SK-N-SH treated with all-trans-retinoic acid at 6 μM for 48 hours (cell line): ENCODE measurements at regions not wholly inside any gene's neighbourhood (a gene's known extent, or its start where the extent isn't known, plus 50 kb on each side); places are given as distances from the start of the nearest gene placed in this dataset.

Experiments
- ATAC-seq: fragments of 200-7000 bp; cut with Tn5 transposase; 3 replicates; pipeline ENCODE4 v1.9.1; 2020; ENCODE audit warnings: mild to moderate bottlenecking, moderate library complexity
- ARNTL ChIP-seq: fragments of 450-650 bp; formaldehyde crosslinking; IDR thresholded peaks from 2 replicates; pipeline ENCODE4 v1.5.0; 2020; ENCODE audit warnings: low read depth, mild to moderate bottlenecking, moderate library complexity, borderline replicate concordance
- BACH2 ChIP-seq: fragments of 250-450 bp; sonication (Bioruptor Pico); IDR thresholded peaks from 2 replicates; pipeline ENCODE4 v1.9.0; 2021; ENCODE audit warnings: mild to moderate bottlenecking, borderline replicate concordance
- CREB5 ChIP-seq: fragments of 250-450 bp; sonication (Bioruptor Pico); IDR thresholded peaks from 2 replicates; pipeline ENCODE4 v1.5.1; 2020; ENCODE audit warnings: low read depth, mild to moderate bottlenecking, moderate library complexity
- CSDC2 ChIP-seq: fragments of 250-450 bp; sonication (Bioruptor Pico); IDR thresholded peaks from 2 replicates; pipeline ENCODE4 v1.5.0; 2020; ENCODE audit warnings: mild to moderate bottlenecking, moderate library complexity
- ESRRG ChIP-seq: fragments of 250-450 bp; sonication (Bioruptor Pico); IDR thresholded peaks from 2 replicates; pipeline ENCODE4 v1.6.1; 2021; ENCODE audit warnings: mild to moderate bottlenecking
- GLIS3 ChIP-seq: fragments of 250-450 bp; sonication (Bioruptor Pico); IDR thresholded peaks from 2 replicates; pipeline ENCODE4 v1.5.0; 2020; ENCODE audit warnings: mild to moderate bottlenecking, moderate library complexity
- POU6F1 ChIP-seq: fragments of 250-450 bp; sonication (Bioruptor Pico); IDR thresholded peaks from 2 replicates; pipeline ENCODE4 v1.8.0; 2021; ENCODE audit warnings: low read depth, mild to moderate bottlenecking, moderate library complexity, borderline replicate concordance
- PPARA ChIP-seq: fragments of 250-450 bp; sonication (Bioruptor Pico); IDR thresholded peaks from 2 replicates; pipeline ENCODE4 v1.5.0; 2020; ENCODE audit warnings: mild to moderate bottlenecking, borderline replicate concordance
- RARB ChIP-seq: fragments of 250-450 bp; sonication (Bioruptor Pico); IDR thresholded peaks from 2 replicates; pipeline ENCODE4 v1.8.0; 2021; ENCODE audit warnings: mild to moderate bottlenecking, moderate library complexity
- SNAI2 ChIP-seq: fragments of 250-450 bp; sonication (Bioruptor Pico); IDR thresholded peaks from 2 replicates; pipeline ENCODE4 v1.5.0; 2020; ENCODE audit warnings: mild to moderate bottlenecking, moderate library complexity
- TCF4 ChIP-seq: fragments of 250-450 bp; sonication (Bioruptor Pico); IDR thresholded peaks from 2 replicates; pipeline ENCODE4 v1.8.0; 2021; ENCODE audit warnings: mild to moderate bottlenecking, moderate library complexity, borderline replicate concordance
- TOX ChIP-seq: fragments of 250-450 bp; sonication (Bioruptor Pico); IDR thresholded peaks from 2 replicates; pipeline ENCODE4 v1.8.0; 2021; ENCODE audit warnings: mild to moderate bottlenecking, moderate library complexity, borderline replicate concordance
- ZFP3 ChIP-seq: fragments of 250-450 bp; sonication (Bioruptor Pico); IDR thresholded peaks from 2 replicates; pipeline ENCODE4 v1.5.0; 2020; ENCODE audit warnings: mild to moderate bottlenecking, moderate library complexity
- ZFP30 ChIP-seq: fragments of 450-650 bp; formaldehyde crosslinking; IDR thresholded peaks from 2 replicates; pipeline ENCODE4 v1.5.0; 2022; ENCODE audit warnings: mild to moderate bottlenecking, moderate library complexity
- ZNF565 ChIP-seq: fragments of 450-650 bp; formaldehyde crosslinking; conservative IDR thresholded peaks from 2 replicates; pipeline ENCODE4 v1.5.0; 2020; ENCODE audit warnings: low read depth, mild to moderate bottlenecking, moderate library complexity
- ZNF70 ChIP-seq: fragments of 450-650 bp; formaldehyde crosslinking; IDR thresholded peaks from 2 replicates; pipeline ENCODE4 v1.5.0; 2020; ENCODE audit warnings: mild to moderate bottlenecking, moderate library complexity
- ZNF8 ChIP-seq: fragments of 450-650 bp; formaldehyde crosslinking; IDR thresholded peaks from 2 replicates; pipeline ENCODE4 v1.5.0; 2020; ENCODE audit warnings: mild to moderate bottlenecking, moderate library complexity
- TF ChIP-seq, protein P1 (sequence below): fragments of 250-450 bp; sonication (Bioruptor Pico); IDR thresholded peaks from 2 replicates; pipeline ENCODE4 v1.5.1; 2021; ENCODE audit warnings: mild to moderate bottlenecking, moderate library complexity
- TF ChIP-seq, protein P2 (sequence below): fragments of 250-450 bp; sonication (Bioruptor Pico); IDR thresholded peaks from 2 replicates; pipeline ENCODE4 v1.8.0; 2020; ENCODE audit warnings: mild to moderate bottlenecking, moderate library complexity, borderline replicate concordance
- TF ChIP-seq, protein P3 (sequence below): fragments of 250-450 bp; sonication (Bioruptor Pico); IDR thresholded peaks from 2 replicates; pipeline ENCODE4 v1.5.0; 2020; ENCODE audit warnings: mild to moderate bottlenecking, moderate library complexity

DNA sequence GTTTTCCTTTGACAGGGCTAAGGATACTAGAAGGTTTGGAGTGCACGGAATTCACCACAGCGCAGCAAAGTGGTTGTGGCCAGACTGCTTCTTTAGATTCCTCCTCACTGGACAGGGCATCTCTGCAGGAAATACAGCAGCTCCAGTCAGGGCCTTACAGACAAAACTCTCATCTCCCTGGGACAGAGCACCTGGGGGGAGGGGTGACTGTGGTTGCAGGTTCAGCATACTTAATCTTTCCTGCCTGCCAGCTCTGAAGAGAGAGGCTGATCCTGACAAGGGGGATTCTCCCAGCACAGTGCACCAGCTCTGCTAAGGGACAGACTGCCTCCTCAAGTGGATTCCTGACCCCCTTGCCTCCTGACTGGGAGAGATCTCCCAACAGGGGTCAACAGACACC lies 1257.9 kb downstream of the NXPH1 start:
- TF ChIP-seq PPARA (CRISPR knock-in tag) (no peak), GLIS3 (CRISPR knock-in tag) (no peak), ZNF8 (CRISPR knock-in tag) (no peak), ARNTL (CRISPR knock-in tag) (no peak), ZNF565 (CRISPR knock-in tag) (no peak), RARB (CRISPR knock-in tag) (no peak), ZNF70 (CRISPR knock-in tag) (no peak), ESRRG (CRISPR knock-in tag) (no peak), ZFP30 (no peak), TOX (CRISPR knock-in tag) (no peak), BACH2 (CRISPR knock-in tag) (no peak), CSDC2 (CRISPR knock-in tag) (no peak), CREB5 (CRISPR knock-in tag) (no peak), SNAI2 (no peak), ZFP3 (no peak), POU6F1 (CRISPR knock-in tag) (no peak)
- TF ChIP-seq, protein P1, sequence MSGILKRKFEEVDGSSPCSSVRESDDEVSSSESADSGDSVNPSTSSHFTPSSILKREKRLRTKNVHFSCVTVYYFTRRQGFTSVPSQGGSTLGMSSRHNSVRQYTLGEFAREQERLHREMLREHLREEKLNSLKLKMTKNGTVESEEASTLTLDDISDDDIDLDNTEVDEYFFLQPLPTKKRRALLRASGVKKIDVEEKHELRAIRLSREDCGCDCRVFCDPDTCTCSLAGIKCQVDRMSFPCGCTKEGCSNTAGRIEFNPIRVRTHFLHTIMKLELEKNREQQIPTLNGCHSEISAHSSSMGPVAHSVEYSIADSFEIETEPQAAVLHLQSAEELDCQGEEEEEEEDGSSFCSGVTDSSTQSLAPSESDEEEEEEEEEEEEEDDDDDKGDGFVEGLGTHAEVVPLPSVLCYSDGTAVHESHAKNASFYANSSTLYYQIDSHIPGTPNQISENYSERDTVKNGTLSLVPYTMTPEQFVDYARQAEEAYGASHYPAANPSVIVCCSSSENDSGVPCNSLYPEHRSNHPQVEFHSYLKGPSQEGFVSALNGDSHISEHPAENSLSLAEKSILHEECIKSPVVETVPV (CRISPR knock-in tag), result no peak
- TF ChIP-seq, protein P2, sequence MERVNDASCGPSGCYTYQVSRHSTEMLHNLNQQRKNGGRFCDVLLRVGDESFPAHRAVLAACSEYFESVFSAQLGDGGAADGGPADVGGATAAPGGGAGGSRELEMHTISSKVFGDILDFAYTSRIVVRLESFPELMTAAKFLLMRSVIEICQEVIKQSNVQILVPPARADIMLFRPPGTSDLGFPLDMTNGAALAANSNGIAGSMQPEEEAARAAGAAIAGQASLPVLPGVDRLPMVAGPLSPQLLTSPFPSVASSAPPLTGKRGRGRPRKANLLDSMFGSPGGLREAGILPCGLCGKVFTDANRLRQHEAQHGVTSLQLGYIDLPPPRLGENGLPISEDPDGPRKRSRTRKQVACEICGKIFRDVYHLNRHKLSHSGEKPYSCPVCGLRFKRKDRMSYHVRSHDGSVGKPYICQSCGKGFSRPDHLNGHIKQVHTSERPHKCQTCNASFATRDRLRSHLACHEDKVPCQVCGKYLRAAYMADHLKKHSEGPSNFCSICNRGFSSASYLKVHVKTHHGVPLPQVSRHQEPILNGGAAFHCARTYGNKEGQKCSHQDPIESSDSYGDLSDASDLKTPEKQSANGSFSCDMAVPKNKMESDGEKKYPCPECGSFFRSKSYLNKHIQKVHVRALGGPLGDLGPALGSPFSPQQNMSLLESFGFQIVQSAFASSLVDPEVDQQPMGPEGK (CRISPR knock-in tag), result no peak
- TF ChIP-seq, protein P3, sequence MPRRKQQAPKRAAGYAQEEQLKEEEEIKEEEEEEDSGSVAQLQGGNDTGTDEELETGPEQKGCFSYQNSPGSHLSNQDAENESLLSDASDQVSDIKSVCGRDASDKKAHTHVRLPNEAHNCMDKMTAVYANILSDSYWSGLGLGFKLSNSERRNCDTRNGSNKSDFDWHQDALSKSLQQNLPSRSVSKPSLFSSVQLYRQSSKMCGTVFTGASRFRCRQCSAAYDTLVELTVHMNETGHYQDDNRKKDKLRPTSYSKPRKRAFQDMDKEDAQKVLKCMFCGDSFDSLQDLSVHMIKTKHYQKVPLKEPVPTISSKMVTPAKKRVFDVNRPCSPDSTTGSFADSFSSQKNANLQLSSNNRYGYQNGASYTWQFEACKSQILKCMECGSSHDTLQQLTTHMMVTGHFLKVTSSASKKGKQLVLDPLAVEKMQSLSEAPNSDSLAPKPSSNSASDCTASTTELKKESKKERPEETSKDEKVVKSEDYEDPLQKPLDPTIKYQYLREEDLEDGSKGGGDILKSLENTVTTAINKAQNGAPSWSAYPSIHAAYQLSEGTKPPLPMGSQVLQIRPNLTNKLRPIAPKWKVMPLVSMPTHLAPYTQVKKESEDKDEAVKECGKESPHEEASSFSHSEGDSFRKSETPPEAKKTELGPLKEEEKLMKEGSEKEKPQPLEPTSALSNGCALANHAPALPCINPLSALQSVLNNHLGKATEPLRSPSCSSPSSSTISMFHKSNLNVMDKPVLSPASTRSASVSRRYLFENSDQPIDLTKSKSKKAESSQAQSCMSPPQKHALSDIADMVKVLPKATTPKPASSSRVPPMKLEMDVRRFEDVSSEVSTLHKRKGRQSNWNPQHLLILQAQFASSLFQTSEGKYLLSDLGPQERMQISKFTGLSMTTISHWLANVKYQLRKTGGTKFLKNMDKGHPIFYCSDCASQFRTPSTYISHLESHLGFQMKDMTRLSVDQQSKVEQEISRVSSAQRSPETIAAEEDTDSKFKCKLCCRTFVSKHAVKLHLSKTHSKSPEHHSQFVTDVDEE (CRISPR knock-in tag), result no peak
- ATAC-seq, result no peak

DNA sequence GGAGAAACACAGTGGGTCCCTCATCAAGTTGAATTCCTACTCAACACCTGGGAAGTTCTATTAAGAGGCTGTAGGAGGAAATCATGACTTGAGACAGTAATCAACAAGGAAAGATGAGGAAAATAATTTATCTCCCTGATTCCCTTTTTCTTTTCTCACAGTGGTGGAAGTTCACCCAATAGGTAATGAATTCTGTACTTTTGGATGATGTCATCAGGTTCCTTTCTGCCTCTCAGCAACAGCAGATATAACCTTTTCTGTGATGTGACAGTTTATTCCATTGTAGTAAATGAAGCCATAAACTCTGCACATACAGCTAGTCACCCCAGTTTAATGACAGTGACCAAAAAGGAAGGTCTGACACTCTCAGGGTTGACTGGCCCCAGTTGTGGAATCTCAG lies 1265.0 kb downstream of the NXPH1 start:
- ATAC-seq, result no peak
- TF ChIP-seq ZNF565 (CRISPR knock-in tag), result no peak
- no peak for TF ChIP-seq BACH2 (CRISPR knock-in tag)
- TF ChIP-seq RARB (CRISPR knock-in tag), result no peak
- TF ChIP-seq CSDC2 (CRISPR knock-in tag), result no peak
- no peak for TF ChIP-seq ZFP30
- TF ChIP-seq CREB5 (CRISPR knock-in tag), result no peak
- TF ChIP-seq ESRRG (CRISPR knock-in tag), result no peak
- TF ChIP-seq ZNF70 (CRISPR knock-in tag), result no peak
- no peak for TF ChIP-seq TCF4 (CRISPR knock-in tag)
- TF ChIP-seq, protein P2 (CRISPR knock-in tag), result no peak
